Amniotic stem cell (primary cell): ENCODE measurements at regions not wholly inside any gene's neighbourhood (a gene's known extent, or its start where the extent isn't known, plus 50 kb on each side); places are given as distances from the start of the nearest gene placed in this dataset.

Experiments
- DNase-seq: peaks from one replicate; lab custom pipeline; 2025; lab: John Stamatoyannopoulos, UW

GRCh38 chr9:113741886-113742854 is 133.9 kb upstream of the ZNF618 start:
- DNase-seq = no peak

- no peak for DNase-seq
Measured at GRCh38 chr9:113742878-113743277, 133.2 kb upstream of the ZNF618 start.

GRCh38 chr9:113746486-113746885 is 129.6 kb upstream of the ZNF618 start:
- no peak for DNase-seq

GRCh38 chr9:113748135-113748534 is 128.0 kb upstream of the ZNF618 start:
- DNase-seq = no peak

- no peak for DNase-seq
Measured at GRCh38 chr9:113753398-113754119, 122.5 kb upstream of the ZNF618 start.

GRCh38 chr9:113754739-113755138 is 121.4 kb upstream of the ZNF618 start:
- DNase-seq = no peak

- no peak for DNase-seq
Measured at GRCh38 chr9:113755433-113755832, 120.7 kb upstream of the ZNF618 start.

- no peak for DNase-seq
Measured at GRCh38 chr9:113756476-113757192, 119.5 kb upstream of the ZNF618 start.

GRCh38 chr9:113763429-113763828 is 112.7 kb upstream of the ZNF618 start:
- no peak for DNase-seq

- no peak for DNase-seq
Measured at GRCh38 chr9:113764572-113764971, 111.5 kb upstream of the ZNF618 start.

GRCh38 chr9:113769412-113769811 is 106.7 kb upstream of the ZNF618 start:
- DNase-seq = no peak

- DNase-seq = no peak
Measured at GRCh38 chr9:113770396-113770795, 105.7 kb upstream of the ZNF618 start.

- DNase-seq = no peak
Measured at GRCh38 chr9:113771199-113771598, 104.9 kb upstream of the ZNF618 start.

GRCh38 chr9:113772121-113772810 is 103.8 kb upstream of the ZNF618 start:
- peak; percentile 44 for DNase-seq

GRCh38 chr9:113774963-113775362 is 101.1 kb upstream of the ZNF618 start:
- no peak for DNase-seq

- no peak for DNase-seq
Measured at GRCh38 chr9:113775749-113776148, 100.4 kb upstream of the ZNF618 start.

- no peak for DNase-seq
Measured at GRCh38 chr9:113776194-113776593, 99.9 kb upstream of the ZNF618 start.

- no peak for DNase-seq
Measured at GRCh38 chr9:113781381-113781780, 94.7 kb upstream of the ZNF618 start.

GRCh38 chr9:113781896-113782295 is 94.2 kb upstream of the ZNF618 start:
- DNase-seq = no peak

GRCh38 chr9:113783475-113783874 is 92.6 kb upstream of the ZNF618 start:
- DNase-seq = no peak

GRCh38 chr9:113785334-113785733 is 90.8 kb upstream of the ZNF618 start:
- DNase-seq = no peak

- no peak for DNase-seq
Measured at GRCh38 chr9:113786071-113786470, 90.0 kb upstream of the ZNF618 start.
